ENCODE measurements at regions not wholly inside any gene's neighbourhood (a gene's known extent, or its start where the extent isn't known, plus 50 kb on each side); places are given as distances from the start of the nearest gene placed in this dataset.

GRCh38 chr2:174694920-174695319 is 69.4 kb downstream of the CHRNA1 start:
- TF ChIP-seq CTCF (IDR thresholded peaks at IDR 0.05) (no peak), EP300 (IDR thresholded peaks at IDR 0.05) (no peak), POLR2A (IDR thresholded peaks at IDR 0.05) (no peak), POLR2AphosphoS5 (IDR thresholded peaks at IDR 0.05) (no peak)
